Adrenal gland (tissue), 5 donors: ENCODE measurements at regions not wholly inside any gene's neighbourhood (a gene's known extent, or its start where the extent isn't known, plus 50 kb on each side); places are given as distances from the start of the nearest gene placed in this dataset.

ENCODE experiments used
- POLR2A ChIP-seq, 2 donors: fragments of 450-650 bp; IDR thresholded peaks; one replicate each; pipeline ENCODE4 v1.6.1; 2017; ENCODE audit warnings: antibody characterized with exemption in 2 of 2, mild to moderate bottlenecking in 2 of 2, moderate library complexity in 1 of 2
- TF ChIP-seq, protein P1 (sequence below), 6 experiments: fragments of 450-650 bp in 4 of 6; fragments of 200-600 bp in 2 of 6; sonication (generic) in 1 of 6; IDR thresholded peaks; 1 replicate in 5 of 6; 2 replicates in 1 of 6; pipeline versions ENCODE4 v1.5.1 to v1.8.0; 2016 to 2021; ENCODE audit warnings: antibody characterized with exemption in 6 of 6, mild to moderate bottlenecking in 2 of 6, moderate library complexity in 1 of 6
- donor health status: DM: no; HTN: no; CAD: no.

DNA sequence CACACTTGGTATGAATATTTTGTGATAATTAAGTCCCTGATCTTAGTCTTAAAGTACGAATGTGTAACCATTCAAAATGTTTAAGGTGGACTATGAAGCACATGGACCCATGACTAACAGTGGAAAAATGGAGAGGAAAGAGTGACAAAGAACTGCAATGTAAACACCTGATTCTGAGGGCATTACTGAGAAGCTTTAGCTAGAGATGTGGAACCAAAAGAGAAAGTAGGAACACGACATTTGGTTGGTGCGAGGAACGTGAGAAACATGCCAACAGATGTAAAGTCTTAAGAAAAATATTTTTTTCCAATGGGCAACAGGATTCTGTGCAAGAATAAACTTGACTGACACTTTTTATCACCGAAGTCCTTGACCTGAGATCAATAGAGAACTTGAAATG, 1618.6 kb downstream of the DPP10 start:
- TF ChIP-seq, protein P1, sequence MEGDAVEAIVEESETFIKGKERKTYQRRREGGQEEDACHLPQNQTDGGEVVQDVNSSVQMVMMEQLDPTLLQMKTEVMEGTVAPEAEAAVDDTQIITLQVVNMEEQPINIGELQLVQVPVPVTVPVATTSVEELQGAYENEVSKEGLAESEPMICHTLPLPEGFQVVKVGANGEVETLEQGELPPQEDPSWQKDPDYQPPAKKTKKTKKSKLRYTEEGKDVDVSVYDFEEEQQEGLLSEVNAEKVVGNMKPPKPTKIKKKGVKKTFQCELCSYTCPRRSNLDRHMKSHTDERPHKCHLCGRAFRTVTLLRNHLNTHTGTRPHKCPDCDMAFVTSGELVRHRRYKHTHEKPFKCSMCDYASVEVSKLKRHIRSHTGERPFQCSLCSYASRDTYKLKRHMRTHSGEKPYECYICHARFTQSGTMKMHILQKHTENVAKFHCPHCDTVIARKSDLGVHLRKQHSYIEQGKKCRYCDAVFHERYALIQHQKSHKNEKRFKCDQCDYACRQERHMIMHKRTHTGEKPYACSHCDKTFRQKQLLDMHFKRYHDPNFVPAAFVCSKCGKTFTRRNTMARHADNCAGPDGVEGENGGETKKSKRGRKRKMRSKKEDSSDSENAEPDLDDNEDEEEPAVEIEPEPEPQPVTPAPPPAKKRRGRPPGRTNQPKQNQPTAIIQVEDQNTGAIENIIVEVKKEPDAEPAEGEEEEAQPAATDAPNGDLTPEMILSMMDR (IDR thresholded peaks at IDR 0.05), result no peak
- no peak for TF ChIP-seq POLR2A (IDR thresholded peaks at IDR 0.05)
